ENCODE measurements at regions not wholly inside any gene's neighbourhood (a gene's known extent, or its start where the extent isn't known, plus 50 kb on each side); places are given as distances from the start of the nearest gene placed in this dataset.

DNA sequence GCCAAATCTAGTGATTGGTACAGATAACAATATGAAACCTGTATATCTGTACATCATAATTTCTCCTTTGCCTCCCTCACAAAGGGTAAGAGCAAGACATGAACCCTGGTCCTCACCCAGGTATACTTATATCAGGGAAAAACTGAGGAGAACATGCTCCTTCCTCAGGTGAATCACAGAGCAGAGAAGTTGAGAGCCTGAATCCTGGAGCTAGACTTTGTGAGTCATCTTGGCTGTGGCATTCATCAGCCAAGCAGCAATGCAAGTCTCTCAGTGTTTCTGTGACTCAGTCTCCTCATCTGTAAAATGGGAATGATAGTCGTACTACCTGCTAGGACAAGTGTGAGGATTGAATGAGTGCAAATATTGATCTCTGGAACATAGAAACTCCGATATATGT lies 165.7 kb upstream of the ADAMTS9 start:
- TF ChIP-seq YY1 (IDR thresholded peaks at IDR 0.05; ENCODE audit: low read depth, low read length) (no peak), STAT3 (IDR thresholded peaks at IDR 0.05; ENCODE audit: low read depth, low read length) (no peak), YBX1 (IDR thresholded peaks at IDR 0.05) (no peak), MTA3 (IDR thresholded peaks at IDR 0.05; ENCODE audit: borderline replicate concordance, low read length) (no peak), ESRRA (IDR thresholded peaks at IDR 0.05; ENCODE audit: low read length) (no peak), EP300 (IDR thresholded peaks at IDR 0.05; ENCODE audit: borderline replicate concordance in 1 of 2, control insufficient read depth in 1 of 2, low read depth in 2 of 2, low read length in 2 of 2) (no peak), BCL11A (IDR thresholded peaks at IDR 0.05; ENCODE audit: low read depth, low read length) (no peak), SUZ12 (IDR thresholded peaks at IDR 0.05; ENCODE audit: unreplicated experiment) (no peak), ZNF24 (IDR thresholded peaks at IDR 0.05) (no peak), NBN (IDR thresholded peaks at IDR 0.05) (no peak)
- TF ChIP-seq, protein P1, sequence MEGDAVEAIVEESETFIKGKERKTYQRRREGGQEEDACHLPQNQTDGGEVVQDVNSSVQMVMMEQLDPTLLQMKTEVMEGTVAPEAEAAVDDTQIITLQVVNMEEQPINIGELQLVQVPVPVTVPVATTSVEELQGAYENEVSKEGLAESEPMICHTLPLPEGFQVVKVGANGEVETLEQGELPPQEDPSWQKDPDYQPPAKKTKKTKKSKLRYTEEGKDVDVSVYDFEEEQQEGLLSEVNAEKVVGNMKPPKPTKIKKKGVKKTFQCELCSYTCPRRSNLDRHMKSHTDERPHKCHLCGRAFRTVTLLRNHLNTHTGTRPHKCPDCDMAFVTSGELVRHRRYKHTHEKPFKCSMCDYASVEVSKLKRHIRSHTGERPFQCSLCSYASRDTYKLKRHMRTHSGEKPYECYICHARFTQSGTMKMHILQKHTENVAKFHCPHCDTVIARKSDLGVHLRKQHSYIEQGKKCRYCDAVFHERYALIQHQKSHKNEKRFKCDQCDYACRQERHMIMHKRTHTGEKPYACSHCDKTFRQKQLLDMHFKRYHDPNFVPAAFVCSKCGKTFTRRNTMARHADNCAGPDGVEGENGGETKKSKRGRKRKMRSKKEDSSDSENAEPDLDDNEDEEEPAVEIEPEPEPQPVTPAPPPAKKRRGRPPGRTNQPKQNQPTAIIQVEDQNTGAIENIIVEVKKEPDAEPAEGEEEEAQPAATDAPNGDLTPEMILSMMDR (IDR thresholded peaks at IDR 0.05 in 2 of 3, conservative IDR thresholded peaks at IDR 0.05 in 1 of 3; ENCODE audit: control insufficient read depth in 2 of 3, extremely low read depth in 1 of 3, insufficient read depth in 1 of 3, low read depth in 3 of 3, low read length in 3 of 3), result no peak
- TF ChIP-seq, protein P2, sequence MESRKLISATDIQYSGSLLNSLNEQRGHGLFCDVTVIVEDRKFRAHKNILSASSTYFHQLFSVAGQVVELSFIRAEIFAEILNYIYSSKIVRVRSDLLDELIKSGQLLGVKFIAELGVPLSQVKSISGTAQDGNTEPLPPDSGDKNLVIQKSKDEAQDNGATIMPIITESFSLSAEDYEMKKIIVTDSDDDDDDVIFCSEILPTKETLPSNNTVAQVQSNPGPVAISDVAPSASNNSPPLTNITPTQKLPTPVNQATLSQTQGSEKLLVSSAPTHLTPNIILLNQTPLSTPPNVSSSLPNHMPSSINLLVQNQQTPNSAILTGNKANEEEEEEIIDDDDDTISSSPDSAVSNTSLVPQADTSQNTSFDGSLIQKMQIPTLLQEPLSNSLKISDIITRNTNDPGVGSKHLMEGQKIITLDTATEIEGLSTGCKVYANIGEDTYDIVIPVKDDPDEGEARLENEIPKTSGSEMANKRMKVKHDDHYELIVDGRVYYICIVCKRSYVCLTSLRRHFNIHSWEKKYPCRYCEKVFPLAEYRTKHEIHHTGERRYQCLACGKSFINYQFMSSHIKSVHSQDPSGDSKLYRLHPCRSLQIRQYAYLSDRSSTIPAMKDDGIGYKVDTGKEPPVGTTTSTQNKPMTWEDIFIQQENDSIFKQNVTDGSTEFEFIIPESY (IDR thresholded peaks at IDR 0.05), result no peak

Data from GM12878 (cell line).